Inflammatory macrophage treated with lipopolysaccharide for 1 hour (primary cell): ENCODE measurements at regions not wholly inside any gene's neighbourhood (a gene's known extent, or its start where the extent isn't known, plus 50 kb on each side); places are given as distances from the start of the nearest gene placed in this dataset.
"Not testable (repeated sequence)": the region's sequence is repeated elsewhere in the genome, so short reads cannot be mapped to it uniquely, and the experiment has no call there.

ENCODE experiments used
- DNase-seq, 2 donors: peaks; one replicate each; pipeline ENCODE4 v3.0.0-alpha.2; 2020 to 2022

DNA sequence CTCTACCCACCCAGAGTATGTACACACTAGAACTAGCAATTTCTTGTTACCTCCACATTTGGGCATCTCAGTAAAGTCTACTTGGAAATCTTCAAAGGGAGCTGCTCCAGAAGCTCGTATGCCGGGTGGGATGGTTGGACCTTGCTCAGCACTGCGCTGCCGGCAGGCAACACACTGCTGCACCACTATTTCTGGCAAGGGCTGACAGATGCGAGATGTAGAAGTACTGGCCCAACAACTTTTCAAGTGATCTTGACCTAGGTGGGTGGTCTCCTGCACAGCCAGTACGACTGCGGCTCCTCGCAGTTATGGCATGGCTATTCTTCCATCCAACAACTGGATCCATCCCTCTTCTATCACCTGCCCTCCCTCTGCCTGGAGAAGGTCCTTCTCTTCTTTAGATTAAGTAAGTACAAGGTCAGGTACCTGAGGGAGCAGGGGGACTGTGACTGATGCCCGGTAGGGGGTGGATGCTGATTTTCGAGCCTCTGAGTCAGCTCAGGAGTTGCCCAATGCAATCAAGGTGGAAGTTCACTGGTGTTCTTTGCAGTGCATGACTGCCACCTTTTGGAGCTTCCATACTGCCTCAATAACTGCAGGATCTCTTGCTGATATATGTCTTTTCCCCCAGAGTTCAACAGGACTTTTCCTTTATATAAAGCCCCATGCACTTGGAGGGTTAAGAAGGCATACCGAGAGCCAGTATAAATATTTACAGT, 100.4 kb upstream of the SLC1A4 start:
- peak in 1 of 2 donors; percentile 7 for DNase-seq

- no peak for DNase-seq
Measured at GRCh38 chr2:64889803-64890202, 99.4 kb upstream of the SLC1A4 start.

GRCh38 chr2:64896572-64896971, 92.6 kb upstream of the SLC1A4 start:
- not testable (repeated sequence) for DNase-seq

GRCh38 chr2:64899081-64899865, 89.9 kb upstream of the SLC1A4 start:
- DNase-seq, result no peak

GRCh38 chr2:64899876-64900275, 89.3 kb upstream of the SLC1A4 start:
- peak; percentile 76 to 78 for DNase-seq

GRCh38 chr2:64904413-64905329, 84.5 kb upstream of the SLC1A4 start:
- DNase-seq, result peak in 1 of 2 donors; percentile 34

DNA sequence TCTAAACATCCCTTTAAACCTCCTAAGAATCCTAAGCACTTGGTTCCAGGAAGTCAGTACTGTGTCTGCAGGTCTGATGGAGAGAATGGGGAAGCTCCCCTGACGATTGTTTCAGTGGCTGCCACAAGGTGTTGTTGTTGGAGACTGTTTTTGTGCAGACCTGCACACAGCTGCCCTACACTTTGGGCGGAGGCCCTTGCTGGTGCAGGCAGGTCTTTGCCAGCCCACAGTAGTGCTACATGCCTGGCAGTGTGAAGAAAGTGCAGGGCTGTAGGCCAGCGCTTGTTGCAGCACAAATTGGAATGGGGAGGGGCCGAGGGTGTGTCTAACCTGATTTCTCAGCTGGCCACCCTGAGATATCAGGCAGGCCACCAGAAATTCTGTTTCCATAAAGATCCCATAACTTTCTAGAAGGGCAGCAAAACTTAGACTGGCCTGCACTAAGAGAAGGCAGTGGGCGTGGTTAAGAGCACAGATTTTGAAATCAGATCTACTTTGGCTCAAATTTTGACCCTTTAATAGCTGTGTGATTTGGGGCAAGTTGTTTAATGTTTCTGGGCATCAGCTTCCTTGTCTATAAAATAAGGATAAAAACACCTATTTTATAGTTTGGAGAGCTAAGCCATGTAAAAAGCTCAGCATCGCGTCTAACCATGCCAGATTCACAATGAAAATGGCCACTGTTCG, 83.7 kb upstream of the SLC1A4 start:
- no peak for DNase-seq

DNA sequence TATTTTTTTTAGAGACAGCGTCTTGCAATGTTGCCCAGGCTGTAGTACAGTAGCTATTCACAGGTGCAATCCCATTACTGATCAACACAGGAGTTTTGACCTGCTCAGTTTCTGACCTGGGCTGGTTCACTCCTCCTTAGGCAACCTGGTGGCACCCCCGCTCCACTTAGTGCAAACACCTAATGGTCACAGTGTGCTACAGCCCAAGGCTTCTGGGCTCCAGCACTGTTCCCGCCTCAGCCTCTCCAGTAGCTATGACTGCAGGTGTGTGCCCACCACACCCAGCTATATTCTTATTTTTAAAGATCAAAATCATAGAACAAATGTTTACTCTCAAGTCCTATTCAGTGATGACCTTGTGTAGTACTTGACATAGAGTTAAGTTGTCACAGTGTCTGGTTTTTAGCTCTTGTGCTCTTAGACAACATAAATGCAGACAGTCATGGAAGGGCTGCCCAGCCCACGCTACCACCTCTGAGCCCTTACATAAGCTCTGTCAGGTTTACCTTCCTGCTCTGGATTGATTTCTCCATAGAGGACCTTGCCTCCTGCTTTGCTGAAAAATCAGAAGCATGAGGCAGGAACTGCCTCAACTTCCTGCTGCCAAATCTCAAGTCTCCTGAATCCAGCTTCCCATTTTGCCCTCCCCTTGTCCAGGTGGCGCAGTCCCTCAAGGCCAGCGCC, 82.2 kb upstream of the SLC1A4 start:
- DNase-seq, result no peak

DNA sequence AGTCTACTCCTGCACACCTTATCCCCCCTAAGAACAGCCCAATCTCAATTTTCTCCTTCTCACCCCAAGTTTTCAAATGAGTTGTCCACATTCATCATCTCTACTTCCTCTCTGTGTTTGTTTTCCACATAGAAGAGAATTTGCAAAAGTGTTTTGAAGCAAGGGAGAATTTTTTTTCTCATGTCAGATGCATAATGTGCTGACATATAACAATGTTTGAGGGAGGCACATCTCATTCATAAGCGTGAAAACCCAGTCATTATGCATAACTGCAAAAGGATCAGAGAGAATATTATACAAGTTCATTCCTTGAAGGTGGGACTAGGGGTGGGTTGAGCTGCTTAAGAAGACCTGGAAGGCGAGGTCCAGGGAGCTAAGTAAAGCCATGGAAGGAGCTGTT, 80.8 kb upstream of the SLC1A4 start:
- DNase-seq, result no peak

GRCh38 chr2:64910523-64910922, 78.7 kb upstream of the SLC1A4 start:
- no peak for DNase-seq

- DNase-seq, result peak; percentile 59 to 84
Measured at GRCh38 chr2:64910972-64911433, 78.2 kb upstream of the SLC1A4 start.

GRCh38 chr2:64913357-64913869, 75.8 kb upstream of the SLC1A4 start:
- DNase-seq, result no peak

DNA sequence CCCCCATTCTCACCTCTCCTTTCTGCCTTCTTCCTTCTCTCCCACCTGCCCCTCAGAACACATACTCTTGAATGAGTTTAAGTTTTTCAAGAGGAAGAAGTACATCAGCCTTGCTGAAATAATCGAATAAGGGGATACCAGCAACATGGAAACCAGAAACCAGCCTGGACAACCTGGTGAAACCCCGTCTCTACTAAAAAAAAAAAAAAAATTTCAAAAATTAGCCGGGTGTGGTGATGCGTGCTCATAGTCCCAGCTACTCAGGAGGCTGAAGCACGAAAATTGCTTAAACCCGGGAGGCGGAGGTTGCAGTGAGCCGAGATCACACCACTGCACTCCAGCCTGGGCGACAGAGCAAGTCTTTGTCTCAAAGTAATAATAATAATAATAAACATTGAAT, 75.0 kb upstream of the SLC1A4 start:
- DNase-seq, result no peak

- DNase-seq, result no peak
Measured at GRCh38 chr2:64914735-64915509, 74.3 kb upstream of the SLC1A4 start.

GRCh38 chr2:64915510-64915900, 73.7 kb upstream of the SLC1A4 start:
- no peak for DNase-seq

GRCh38 chr2:64918220-64918886, 70.8 kb upstream of the SLC1A4 start:
- no peak for DNase-seq

DNA sequence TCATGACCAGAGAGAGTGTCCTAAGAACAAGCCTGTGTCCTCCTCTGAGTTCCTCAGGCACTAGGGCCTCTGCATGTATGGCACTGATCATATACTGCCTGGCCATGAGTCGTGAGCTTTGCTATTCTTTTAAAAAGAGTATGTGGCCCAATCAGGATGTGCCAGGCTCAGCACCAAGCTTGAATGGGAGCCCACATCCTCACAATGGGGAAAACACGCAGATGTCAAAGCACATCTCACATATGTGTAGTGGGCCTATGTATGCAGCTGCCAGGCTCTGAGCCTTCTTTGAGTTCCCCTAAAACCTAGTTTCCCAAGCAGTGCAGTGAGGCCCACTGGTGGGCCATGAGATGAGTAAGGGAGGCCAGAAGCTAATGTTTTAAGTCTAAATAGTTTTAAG, 69.9 kb upstream of the SLC1A4 start:
- no peak for DNase-seq

DNA sequence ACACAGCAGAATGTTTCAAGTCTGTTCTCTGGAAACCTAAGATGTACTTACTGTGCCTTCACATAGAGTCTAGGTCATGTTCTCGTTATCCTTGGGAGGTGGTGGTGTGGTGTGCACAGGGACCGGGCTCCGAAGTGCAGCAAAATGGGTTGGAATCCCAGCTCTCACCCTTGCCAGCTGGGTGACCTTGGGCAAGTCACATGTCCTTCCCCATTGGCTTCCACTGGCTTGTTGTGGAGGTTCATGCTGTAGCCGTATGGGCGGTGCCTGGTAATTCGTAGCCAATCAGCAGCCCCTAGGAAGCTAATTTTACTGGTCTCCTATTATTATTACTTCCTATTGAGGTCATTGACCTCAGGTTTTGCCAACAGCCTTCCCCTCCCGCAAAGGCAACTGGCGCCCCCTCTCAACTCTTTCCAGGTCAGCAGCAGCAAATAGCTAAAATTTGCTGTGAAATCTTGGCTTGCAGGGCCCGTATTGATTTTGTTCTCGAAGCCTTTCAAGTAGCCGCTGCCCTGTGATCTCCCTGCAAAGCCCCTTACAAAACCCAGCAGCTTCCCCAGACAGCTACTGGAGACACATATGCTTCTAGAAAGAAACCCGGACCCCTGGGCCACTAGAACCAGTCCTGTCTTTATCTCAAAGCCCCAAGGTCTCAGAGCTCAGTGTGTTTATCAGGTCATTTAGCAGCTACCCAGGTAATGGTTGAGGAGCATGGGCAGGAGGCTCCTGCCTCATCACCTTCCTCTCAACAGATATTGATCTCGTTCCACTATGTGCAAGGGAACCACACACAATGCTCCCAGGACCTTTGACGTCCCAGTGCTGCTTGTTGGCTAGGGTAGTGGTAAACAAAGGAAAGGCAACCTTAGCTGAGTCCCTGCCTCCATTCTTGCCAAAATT, 66.5 kb upstream of the SLC1A4 start:
- DNase-seq, result no peak

GRCh38 chr2:64923385-64923710, 65.9 kb upstream of the SLC1A4 start:
- DNase-seq, result no peak
